Suprapubic skin (tissue), 4 donors: ENCODE measurements at regions not wholly inside any gene's neighbourhood (a gene's known extent, or its start where the extent isn't known, plus 50 kb on each side); places are given as distances from the start of the nearest gene placed in this dataset.

Source experiments
- POLR2A ChIP-seq, 2 donors: fragments of 450-650 bp; IDR thresholded peaks; one replicate each; pipeline ENCODE4 v1.6.1; 2017; ENCODE audit warnings: antibody characterized with exemption in 2 of 2, mild to moderate bottlenecking in 2 of 2, moderate library complexity in 2 of 2
- POLR2AphosphoS5 ChIP-seq, 3 donors: sonication (generic); formaldehyde crosslinking; IDR thresholded peaks; one replicate each; pipeline ENCODE4 v1.6.1; 2017; ENCODE audit warnings: antibody characterized with exemption in 3 of 3
- TF ChIP-seq, protein P1 (sequence below), 2 donors: fragments of 200-600 bp in 1 of 2; fragments of 450-650 bp in 1 of 2; sonication (generic) in 1 of 2; IDR thresholded peaks; one replicate each; pipeline ENCODE4 v1.5.1; 2016 to 2019; ENCODE audit warnings: antibody characterized with exemption in 2 of 2, mild to moderate bottlenecking in 1 of 2, moderate library complexity in 1 of 2

DNA sequence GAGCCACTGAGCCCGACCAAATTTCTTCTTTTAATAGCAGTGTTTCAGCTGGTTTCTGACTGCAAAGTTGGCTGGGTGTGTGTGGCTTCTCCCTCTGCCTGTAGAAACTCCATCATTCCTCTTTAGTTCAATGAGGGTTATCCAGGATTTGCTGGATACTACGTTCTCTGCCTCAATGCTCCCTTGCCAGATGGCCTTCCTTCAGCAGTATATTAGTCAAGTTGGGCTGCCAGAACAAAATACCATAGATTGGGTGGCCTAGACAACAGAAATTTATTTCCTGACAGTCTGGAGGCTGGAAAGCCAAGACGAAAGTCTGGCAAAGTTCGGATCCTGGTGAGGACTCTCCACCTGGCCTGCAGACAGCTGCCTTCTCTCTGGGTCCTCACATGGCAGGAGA is 103.7 kb downstream of the NOG start:
- TF ChIP-seq, protein P1, sequence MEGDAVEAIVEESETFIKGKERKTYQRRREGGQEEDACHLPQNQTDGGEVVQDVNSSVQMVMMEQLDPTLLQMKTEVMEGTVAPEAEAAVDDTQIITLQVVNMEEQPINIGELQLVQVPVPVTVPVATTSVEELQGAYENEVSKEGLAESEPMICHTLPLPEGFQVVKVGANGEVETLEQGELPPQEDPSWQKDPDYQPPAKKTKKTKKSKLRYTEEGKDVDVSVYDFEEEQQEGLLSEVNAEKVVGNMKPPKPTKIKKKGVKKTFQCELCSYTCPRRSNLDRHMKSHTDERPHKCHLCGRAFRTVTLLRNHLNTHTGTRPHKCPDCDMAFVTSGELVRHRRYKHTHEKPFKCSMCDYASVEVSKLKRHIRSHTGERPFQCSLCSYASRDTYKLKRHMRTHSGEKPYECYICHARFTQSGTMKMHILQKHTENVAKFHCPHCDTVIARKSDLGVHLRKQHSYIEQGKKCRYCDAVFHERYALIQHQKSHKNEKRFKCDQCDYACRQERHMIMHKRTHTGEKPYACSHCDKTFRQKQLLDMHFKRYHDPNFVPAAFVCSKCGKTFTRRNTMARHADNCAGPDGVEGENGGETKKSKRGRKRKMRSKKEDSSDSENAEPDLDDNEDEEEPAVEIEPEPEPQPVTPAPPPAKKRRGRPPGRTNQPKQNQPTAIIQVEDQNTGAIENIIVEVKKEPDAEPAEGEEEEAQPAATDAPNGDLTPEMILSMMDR (IDR thresholded peaks at IDR 0.05): no peak
- TF ChIP-seq POLR2AphosphoS5 (IDR thresholded peaks at IDR 0.05) (no peak), POLR2A (IDR thresholded peaks at IDR 0.05) (no peak)
